SK-N-SH treated with all-trans-retinoic acid at 6 μM for 48 hours (cell line): ENCODE measurements at regions not wholly inside any gene's neighbourhood (a gene's known extent, or its start where the extent isn't known, plus 50 kb on each side); places are given as distances from the start of the nearest gene placed in this dataset.

ENCODE experiments used
- ATAC-seq: fragments of 200-7000 bp; cut with Tn5 transposase; 3 replicates; pipeline ENCODE4 v1.9.1; 2020; ENCODE audit warnings: mild to moderate bottlenecking, moderate library complexity
- ARNTL ChIP-seq: fragments of 450-650 bp; formaldehyde crosslinking; IDR thresholded peaks from 2 replicates; pipeline ENCODE4 v1.5.0; 2020; ENCODE audit warnings: low read depth, mild to moderate bottlenecking, moderate library complexity, borderline replicate concordance
- CREB5 ChIP-seq: fragments of 250-450 bp; sonication (Bioruptor Pico); IDR thresholded peaks from 2 replicates; pipeline ENCODE4 v1.5.1; 2020; ENCODE audit warnings: low read depth, mild to moderate bottlenecking, moderate library complexity
- CSDC2 ChIP-seq: fragments of 250-450 bp; sonication (Bioruptor Pico); IDR thresholded peaks from 2 replicates; pipeline ENCODE4 v1.5.0; 2020; ENCODE audit warnings: mild to moderate bottlenecking, moderate library complexity
- CSRNP3 ChIP-seq: fragments of 250-450 bp; sonication (Bioruptor Pico); IDR thresholded peaks from 2 replicates; pipeline ENCODE4 v1.5.1; 2021; ENCODE audit warnings: mild to moderate bottlenecking, moderate library complexity
- ESRRG ChIP-seq: fragments of 250-450 bp; sonication (Bioruptor Pico); IDR thresholded peaks from 2 replicates; pipeline ENCODE4 v1.6.1; 2021; ENCODE audit warnings: mild to moderate bottlenecking
- GLIS3 ChIP-seq: fragments of 250-450 bp; sonication (Bioruptor Pico); IDR thresholded peaks from 2 replicates; pipeline ENCODE4 v1.5.0; 2020; ENCODE audit warnings: mild to moderate bottlenecking, moderate library complexity
- ISL1 ChIP-seq: fragments of 250-450 bp; sonication (Bioruptor Pico); IDR thresholded peaks from 2 replicates; pipeline ENCODE4 v2.1.2; 2022; ENCODE audit warnings: mild to moderate bottlenecking, moderate library complexity
- OSR1 ChIP-seq: fragments of 250-450 bp; sonication (Bioruptor Pico); IDR thresholded peaks from 2 replicates; pipeline ENCODE4 v1.8.0; 2022; ENCODE audit warnings: moderate library complexity, mild to moderate bottlenecking, inconsistent platforms
- PATZ1 ChIP-seq: fragments of 250-450 bp; sonication (Bioruptor Pico); IDR thresholded peaks from 2 replicates; pipeline ENCODE4 v1.8.0; 2020; ENCODE audit warnings: mild to moderate bottlenecking, moderate library complexity, borderline replicate concordance
- POU6F1 ChIP-seq: fragments of 250-450 bp; sonication (Bioruptor Pico); IDR thresholded peaks from 2 replicates; pipeline ENCODE4 v1.8.0; 2021; ENCODE audit warnings: low read depth, mild to moderate bottlenecking, moderate library complexity, borderline replicate concordance
- PPARA ChIP-seq: fragments of 250-450 bp; sonication (Bioruptor Pico); IDR thresholded peaks from 2 replicates; pipeline ENCODE4 v1.5.0; 2020; ENCODE audit warnings: mild to moderate bottlenecking, borderline replicate concordance
- SNAI2 ChIP-seq: fragments of 250-450 bp; sonication (Bioruptor Pico); IDR thresholded peaks from 2 replicates; pipeline ENCODE4 v1.5.0; 2020; ENCODE audit warnings: mild to moderate bottlenecking, moderate library complexity
- TCF4 ChIP-seq: fragments of 250-450 bp; sonication (Bioruptor Pico); IDR thresholded peaks from 2 replicates; pipeline ENCODE4 v1.8.0; 2021; ENCODE audit warnings: mild to moderate bottlenecking, moderate library complexity, borderline replicate concordance
- TOX ChIP-seq: fragments of 250-450 bp; sonication (Bioruptor Pico); IDR thresholded peaks from 2 replicates; pipeline ENCODE4 v1.8.0; 2021; ENCODE audit warnings: mild to moderate bottlenecking, moderate library complexity, borderline replicate concordance
- TSHZ2 ChIP-seq: fragments of 250-450 bp; sonication (Bioruptor Pico); IDR thresholded peaks from 2 replicates; pipeline ENCODE4 v1.5.0; 2020; ENCODE audit warnings: mild to moderate bottlenecking, moderate library complexity
- ZC3H10 ChIP-seq: fragments of 250-450 bp; sonication (Bioruptor Pico); IDR thresholded peaks from 2 replicates; pipeline ENCODE4 v1.5.1; 2021; ENCODE audit warnings: mild to moderate bottlenecking, moderate library complexity
- ZFP3 ChIP-seq: fragments of 250-450 bp; sonication (Bioruptor Pico); IDR thresholded peaks from 2 replicates; pipeline ENCODE4 v1.5.0; 2020; ENCODE audit warnings: mild to moderate bottlenecking, moderate library complexity
- ZFP30 ChIP-seq: fragments of 450-650 bp; formaldehyde crosslinking; IDR thresholded peaks from 2 replicates; pipeline ENCODE4 v1.5.0; 2022; ENCODE audit warnings: mild to moderate bottlenecking, moderate library complexity
- ZNF565 ChIP-seq: fragments of 450-650 bp; formaldehyde crosslinking; conservative IDR thresholded peaks from 2 replicates; pipeline ENCODE4 v1.5.0; 2020; ENCODE audit warnings: low read depth, mild to moderate bottlenecking, moderate library complexity
- ZNF8 ChIP-seq: fragments of 450-650 bp; formaldehyde crosslinking; IDR thresholded peaks from 2 replicates; pipeline ENCODE4 v1.5.0; 2020; ENCODE audit warnings: mild to moderate bottlenecking, moderate library complexity

GRCh38 chr2:12177455-12178288, 431.2 kb downstream of the LPIN1 start:
- ATAC-seq, result peak; percentile 81
- peak; percentile 13; the same call in 1 of the 2 replicates for TF ChIP-seq PPARA
- 0 out of 2 replicates have a peak, but pooled peaks have one; percentile 39 for TF ChIP-seq TCF4 (CRISPR knock-in tag)
- no peak for TF ChIP-seq CSDC2 (CRISPR knock-in tag)
- TF ChIP-seq ESRRG (CRISPR knock-in tag), result no peak
- TF ChIP-seq TSHZ2, result peak; percentile 47; the same call in 1 of the 2 replicates

GRCh38 chr2:12178289-12179080, 432.1 kb downstream of the LPIN1 start:
- ATAC-seq, result no peak
- no peak for TF ChIP-seq ESRRG (CRISPR knock-in tag)
- no peak for TF ChIP-seq PATZ1 (CRISPR knock-in tag)
- no peak for TF ChIP-seq CSRNP3 (CRISPR knock-in tag)
- TF ChIP-seq TSHZ2, result no peak
- TF ChIP-seq CSDC2 (CRISPR knock-in tag), result no peak
- TF ChIP-seq ZNF565 (CRISPR knock-in tag), result no peak
- TF ChIP-seq TOX (CRISPR knock-in tag), result no peak
- no peak for TF ChIP-seq ZFP3 (CRISPR knock-in tag)
- no peak for TF ChIP-seq ISL1
- no peak for TF ChIP-seq CREB5
- TF ChIP-seq TCF4 (CRISPR knock-in tag), result no peak
- no peak for TF ChIP-seq ZC3H10
- no peak for TF ChIP-seq OSR1 (CRISPR knock-in tag)
- TF ChIP-seq GLIS3 (CRISPR knock-in tag), result no peak
- TF ChIP-seq ARNTL (CRISPR knock-in tag), result no peak
- TF ChIP-seq POU6F1 (CRISPR knock-in tag), result no peak
- no peak for TF ChIP-seq PPARA
- TF ChIP-seq ZNF8 (CRISPR knock-in tag), result no peak
- no peak for TF ChIP-seq ZFP30 (CRISPR knock-in tag)
- TF ChIP-seq SNAI2 (CRISPR knock-in tag), result no peak
